Fibroblast of the aortic adventitia (primary cell): ENCODE measurements at regions not wholly inside any gene's neighbourhood (a gene's known extent, or its start where the extent isn't known, plus 50 kb on each side); places are given as distances from the start of the nearest gene placed in this dataset.

Experiments
- DNase-seq: peaks from one replicate; pipeline ENCODE4 v3.0.0-alpha.2; 2010; ENCODE audit warnings: low read depth
- H3K4me3 ChIP-seq: 2 replicates; pipeline ENCODE4 v1.5.1; 2011; ENCODE audit warnings: low read depth, mild to moderate bottlenecking, control low read depth, low read length, moderate library complexity
- TF ChIP-seq, protein P1 (sequence below): IDR thresholded peaks from 2 replicates; pipeline ENCODE4 v1.5.1; 2011; ENCODE audit warnings: mild to moderate bottlenecking, low read length, control low read depth, inconsistent platforms; ENCODE audit not compliant: insufficient read depth

DNA sequence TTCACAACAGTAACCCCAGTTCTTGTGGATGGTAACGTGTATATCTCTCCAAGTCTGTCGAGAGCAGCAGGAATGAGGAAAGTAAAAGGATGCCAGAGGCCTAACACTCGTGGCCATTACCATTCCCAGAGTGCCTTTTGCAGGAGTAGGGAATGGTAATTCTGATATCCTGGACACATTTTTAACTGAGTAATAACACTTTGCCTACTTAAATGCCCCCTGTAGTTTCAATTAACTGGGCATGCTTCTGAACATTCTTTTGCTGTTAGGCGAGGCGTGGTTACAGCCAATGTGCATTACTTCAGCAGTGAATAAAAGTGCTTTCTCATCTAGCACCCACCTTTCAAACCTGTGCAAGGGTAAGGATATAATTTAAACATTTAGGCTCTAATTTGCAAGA lies 258.5 kb upstream of the ADGRL2 start:
- TF ChIP-seq, protein P1, sequence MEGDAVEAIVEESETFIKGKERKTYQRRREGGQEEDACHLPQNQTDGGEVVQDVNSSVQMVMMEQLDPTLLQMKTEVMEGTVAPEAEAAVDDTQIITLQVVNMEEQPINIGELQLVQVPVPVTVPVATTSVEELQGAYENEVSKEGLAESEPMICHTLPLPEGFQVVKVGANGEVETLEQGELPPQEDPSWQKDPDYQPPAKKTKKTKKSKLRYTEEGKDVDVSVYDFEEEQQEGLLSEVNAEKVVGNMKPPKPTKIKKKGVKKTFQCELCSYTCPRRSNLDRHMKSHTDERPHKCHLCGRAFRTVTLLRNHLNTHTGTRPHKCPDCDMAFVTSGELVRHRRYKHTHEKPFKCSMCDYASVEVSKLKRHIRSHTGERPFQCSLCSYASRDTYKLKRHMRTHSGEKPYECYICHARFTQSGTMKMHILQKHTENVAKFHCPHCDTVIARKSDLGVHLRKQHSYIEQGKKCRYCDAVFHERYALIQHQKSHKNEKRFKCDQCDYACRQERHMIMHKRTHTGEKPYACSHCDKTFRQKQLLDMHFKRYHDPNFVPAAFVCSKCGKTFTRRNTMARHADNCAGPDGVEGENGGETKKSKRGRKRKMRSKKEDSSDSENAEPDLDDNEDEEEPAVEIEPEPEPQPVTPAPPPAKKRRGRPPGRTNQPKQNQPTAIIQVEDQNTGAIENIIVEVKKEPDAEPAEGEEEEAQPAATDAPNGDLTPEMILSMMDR, result no peak
- H3K4me3 ChIP-seq, result no peak overlapping the region
- DNase-seq, result no peak

DNA sequence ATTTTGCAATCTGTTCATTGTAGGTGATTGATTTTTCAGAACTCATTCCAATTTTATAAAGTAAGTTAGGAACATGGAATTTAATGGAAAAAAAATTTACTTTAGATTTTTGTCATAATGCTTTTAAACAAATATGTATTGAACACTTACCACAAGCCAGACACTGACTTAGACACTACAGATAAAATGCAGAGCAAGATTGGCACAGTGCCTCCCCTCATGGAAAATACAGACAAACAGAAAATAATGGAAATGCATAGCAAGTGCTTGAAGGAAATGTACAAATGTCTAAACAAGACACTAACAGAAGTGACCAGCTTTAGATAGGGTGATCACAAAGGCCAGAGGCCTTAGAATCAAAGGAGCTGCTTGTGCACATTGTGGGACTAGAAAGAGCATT lies 260.5 kb upstream of the ADGRL2 start:
- no peak overlapping the region for H3K4me3 ChIP-seq
- TF ChIP-seq, protein P1, result no peak

DNA sequence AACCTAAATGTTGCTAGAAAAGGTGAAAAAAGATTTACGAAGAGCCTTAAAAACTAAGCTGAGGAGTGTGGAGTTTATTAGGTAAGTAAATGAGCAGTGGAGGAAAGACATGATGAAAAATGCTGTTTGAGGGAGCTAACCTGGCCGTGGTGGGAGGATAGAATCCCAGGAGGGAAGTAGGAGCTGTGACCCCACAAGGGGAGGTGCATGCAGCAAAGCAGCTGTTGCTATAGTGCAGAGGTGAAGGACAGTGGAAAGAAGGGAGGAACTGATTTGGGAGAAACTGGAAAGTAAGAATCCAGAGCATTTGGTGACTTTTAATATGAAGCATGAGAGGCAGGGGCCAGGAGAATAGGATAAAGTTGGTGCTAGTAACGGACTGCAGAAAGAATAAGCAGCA lies 271.7 kb upstream of the ADGRL2 start:
- TF ChIP-seq, protein P1, result no peak
- H3K4me3 ChIP-seq, result no peak overlapping the region
- DNase-seq, result no peak

More for the DNA sequence above, 260.5 kb upstream of the ADGRL2 start:
- DNase-seq, result no peak

DNA sequence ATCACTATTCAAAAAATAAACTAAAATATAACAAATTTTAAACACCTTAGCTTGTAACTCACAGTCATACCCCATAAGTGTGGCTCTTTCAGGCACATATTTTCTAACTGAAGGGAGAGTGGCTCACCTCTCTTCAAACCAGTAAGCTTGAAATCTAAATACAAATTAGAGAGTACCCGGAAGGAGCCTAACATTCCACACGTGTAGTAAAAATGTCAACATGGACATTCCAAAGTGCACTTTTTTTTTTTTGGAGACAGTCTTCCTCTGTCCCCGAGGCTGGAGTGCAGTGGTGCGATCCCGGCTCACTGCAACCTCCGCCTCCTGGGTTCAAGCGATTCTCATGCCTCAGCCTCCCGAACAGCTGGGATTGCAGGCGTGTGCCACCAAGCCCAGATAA lies 275.6 kb upstream of the ADGRL2 start:
- H3K4me3 ChIP-seq, result no peak overlapping the region
- TF ChIP-seq, protein P1, result no peak
- no peak for DNase-seq

DNA sequence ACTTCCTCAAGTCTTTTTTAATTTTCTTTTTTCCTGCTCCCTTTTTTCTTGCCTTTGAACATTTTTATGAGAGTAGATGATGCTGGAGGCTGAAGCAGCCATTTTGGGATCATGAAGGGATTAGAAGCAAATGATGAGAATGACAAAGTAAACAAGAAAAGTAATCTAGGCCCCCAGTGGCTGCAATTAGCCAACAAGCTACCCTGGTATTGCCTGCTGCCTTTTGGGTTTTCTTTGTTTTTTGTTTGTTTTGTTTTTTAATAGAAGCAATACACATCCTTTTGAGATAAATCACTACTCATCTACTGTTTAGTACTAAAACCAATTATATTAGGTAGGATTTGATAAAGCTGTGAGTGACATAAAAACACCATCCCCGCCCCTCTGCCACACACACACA lies 280.7 kb upstream of the ADGRL2 start:
- TF ChIP-seq, protein P1, result no peak
- no peak overlapping the region for H3K4me3 ChIP-seq
- DNase-seq, result no peak

DNA sequence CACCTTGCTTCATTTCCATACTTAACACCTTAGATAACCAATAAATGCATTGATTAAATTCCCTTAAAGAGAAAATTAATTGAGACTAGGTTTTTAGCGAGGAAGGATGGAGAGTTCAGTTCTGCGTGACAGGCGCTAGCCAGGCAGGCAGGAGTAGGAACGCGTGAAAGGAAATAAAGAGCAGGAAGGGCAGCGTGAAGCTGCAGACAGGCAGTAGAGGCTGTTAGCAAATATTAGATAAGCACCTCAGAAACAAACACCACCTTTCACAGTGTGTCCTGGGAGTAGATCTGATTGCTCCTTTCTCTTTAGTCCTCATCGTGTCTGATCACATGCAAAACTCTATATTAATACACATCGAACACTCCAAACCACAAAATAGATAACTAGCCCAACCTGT lies 282.7 kb upstream of the ADGRL2 start:
- no peak overlapping the region for H3K4me3 ChIP-seq
- TF ChIP-seq, protein P1, result no peak
- no peak for DNase-seq

DNA sequence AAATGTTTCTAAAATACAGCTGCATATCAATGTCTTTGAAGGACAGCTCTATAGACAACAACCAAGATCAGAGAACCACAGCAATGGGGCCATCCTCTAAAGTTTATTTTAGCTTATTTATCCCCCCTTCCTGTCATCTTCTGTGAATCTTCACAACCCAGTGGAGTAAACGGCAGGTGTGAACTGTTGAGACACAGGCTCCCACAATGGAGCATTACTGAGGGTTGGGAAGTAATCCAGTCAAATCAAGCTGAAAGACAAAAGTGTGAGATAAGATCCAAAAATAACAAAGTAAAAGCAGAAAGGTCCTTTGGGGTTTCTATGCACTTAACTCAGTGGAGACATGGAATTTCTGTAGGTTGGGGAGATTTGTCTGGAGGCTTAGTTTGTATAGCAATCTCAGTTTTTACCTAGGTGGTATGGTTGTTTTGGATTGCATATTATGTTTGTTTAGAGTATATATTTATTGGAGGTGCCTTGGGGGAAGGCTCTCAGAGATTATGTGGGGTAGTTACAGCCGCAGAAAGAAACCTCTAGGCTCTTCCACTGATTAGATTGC lies 286.9 kb upstream of the ADGRL2 start:
- no peak for DNase-seq
- TF ChIP-seq, protein P1, result no peak
- H3K4me3 ChIP-seq, result no peak overlapping the region
